ENCODE measurements at regions not wholly inside any gene's neighbourhood (a gene's known extent, or its start where the extent isn't known, plus 50 kb on each side); places are given as distances from the start of the nearest gene placed in this dataset.

DNA sequence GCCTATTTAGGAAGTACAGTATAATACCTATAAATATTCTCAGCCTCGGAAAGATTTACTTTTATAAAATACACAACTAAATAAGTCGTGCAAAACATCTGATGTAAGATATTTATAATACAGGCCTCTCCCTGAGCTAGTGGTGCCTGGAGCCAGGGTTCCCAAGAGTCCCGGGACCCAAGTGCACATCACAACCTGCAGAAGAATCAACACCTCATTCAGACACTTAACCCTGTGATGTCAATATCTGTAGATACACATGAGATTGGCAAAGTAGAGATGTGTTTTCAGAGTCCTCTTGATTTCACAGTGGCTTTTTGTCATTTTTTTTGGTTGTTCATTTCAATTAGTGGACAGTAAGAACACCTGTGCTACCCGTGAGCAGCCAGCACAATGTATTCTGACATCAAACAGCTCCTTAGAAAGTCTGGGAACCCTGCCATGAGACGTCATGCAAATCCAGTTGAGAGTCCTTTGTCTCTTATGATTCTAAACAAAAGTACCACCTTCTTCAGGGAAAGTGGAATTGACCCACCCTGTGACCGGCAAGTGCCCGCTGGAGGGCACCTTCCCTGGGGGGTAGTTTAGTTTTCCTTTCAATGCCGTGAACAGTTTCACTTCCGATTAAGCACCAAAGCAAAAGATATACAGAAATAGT, 101.6 kb downstream of the DACT2 start:
- H3K36me3 Mint-ChIP-seq (ENCODE audit: insufficient read depth in 1 of 3, low read depth in 3 of 3) = no peaks in the 10 kb centered on the region; a peak in 1 of 7 replicates
- H3K4me3 Mint-ChIP-seq = no peak overlapping the region
- Histone ChIP-seq H3K4ac (ENCODE audit: low read depth, low read length) (no peak overlapping the region), H3K27ac (ENCODE audit: insufficient read length, low read depth, low read length) (no peak overlapping the region), H4K8ac (replicated peaks; ENCODE audit: insufficient read length, low read depth, low read length) (no peak overlapping the region), H3K9ac (ENCODE audit: extremely low read depth, insufficient read length, low read length) (no peak overlapping the region), H3K4me1 (ENCODE audit: insufficient read depth, low read length) (peaks cover 3% of the 10 kb centered on the region; the same call in 1 of the 2 replicates), H3K27me3 (ENCODE audit: insufficient read depth, low read length) (no peaks in the 10 kb centered on the region), H4K5ac (ENCODE audit: insufficient read length, low read depth, low read length) (no peak overlapping the region), H3K79me1 (ENCODE audit: insufficient read depth, low read depth, low read length, poor library complexity, severe bottlenecking) (no peaks in the 10 kb centered on the region), H3K79me2 (ENCODE audit: insufficient read depth, low read length) (no peaks in the 10 kb centered on the region), H3K4me2 (ENCODE audit: insufficient read depth, insufficient read length, low read length) (no peak overlapping the region), H4K20me1 (ENCODE audit: control insufficient read depth, insufficient read depth, insufficient read length) (no peaks in the 10 kb centered on the region), H3K18ac (ENCODE audit: insufficient read length, low read depth, low read length) (no peak overlapping the region), H3K56ac (ENCODE audit: insufficient read length, low read depth, low read length) (no peak overlapping the region), H2BK15ac (ENCODE audit: low read depth, low read length) (no peak overlapping the region), H2AFZ (ENCODE audit: low read length) (no peak overlapping the region), H3K23me2 (ENCODE audit: insufficient read length, low read depth, low read length, poor library complexity, severe bottlenecking) (no peaks in the 10 kb centered on the region), H2BK20ac (ENCODE audit: low read depth, low read length, poor library complexity, severe bottlenecking) (no peak overlapping the region), H4K91ac (ENCODE audit: insufficient read length, low read depth, low read length) (no peak overlapping the region), H3T11ph (ENCODE audit: low read length) (no peak overlapping the region), H3K9me3 (ENCODE audit: control insufficient read depth, low read depth, low read length) (no peaks in the 10 kb centered on the region), H2AK5ac (ENCODE audit: insufficient read length, low read length) (no peak overlapping the region), H2BK12ac (ENCODE audit: insufficient read length, low read depth, low read length) (no peak overlapping the region), H3K14ac (ENCODE audit: insufficient read depth, low read length) (no peak overlapping the region), H2BK5ac (ENCODE audit: insufficient read length, low read length) (no peak overlapping the region), H2BK120ac (ENCODE audit: low read depth, low read length, poor library complexity, severe bottlenecking) (no peak overlapping the region), H3K23ac (ENCODE audit: insufficient read length, low read depth, low read length) (no peak overlapping the region)
- no peak overlapping the region; a peak in 1 of 7 replicates for H3K27ac Mint-ChIP-seq
- WGBS (ENCODE audit: extremely low coverage, insufficient read length, low lambda C conversion rate) = no CpG with 5 or more reads among the region's 9 CpGs
- TF ChIP-seq, protein P1, sequence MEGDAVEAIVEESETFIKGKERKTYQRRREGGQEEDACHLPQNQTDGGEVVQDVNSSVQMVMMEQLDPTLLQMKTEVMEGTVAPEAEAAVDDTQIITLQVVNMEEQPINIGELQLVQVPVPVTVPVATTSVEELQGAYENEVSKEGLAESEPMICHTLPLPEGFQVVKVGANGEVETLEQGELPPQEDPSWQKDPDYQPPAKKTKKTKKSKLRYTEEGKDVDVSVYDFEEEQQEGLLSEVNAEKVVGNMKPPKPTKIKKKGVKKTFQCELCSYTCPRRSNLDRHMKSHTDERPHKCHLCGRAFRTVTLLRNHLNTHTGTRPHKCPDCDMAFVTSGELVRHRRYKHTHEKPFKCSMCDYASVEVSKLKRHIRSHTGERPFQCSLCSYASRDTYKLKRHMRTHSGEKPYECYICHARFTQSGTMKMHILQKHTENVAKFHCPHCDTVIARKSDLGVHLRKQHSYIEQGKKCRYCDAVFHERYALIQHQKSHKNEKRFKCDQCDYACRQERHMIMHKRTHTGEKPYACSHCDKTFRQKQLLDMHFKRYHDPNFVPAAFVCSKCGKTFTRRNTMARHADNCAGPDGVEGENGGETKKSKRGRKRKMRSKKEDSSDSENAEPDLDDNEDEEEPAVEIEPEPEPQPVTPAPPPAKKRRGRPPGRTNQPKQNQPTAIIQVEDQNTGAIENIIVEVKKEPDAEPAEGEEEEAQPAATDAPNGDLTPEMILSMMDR (conservative IDR thresholded peaks at IDR 0.05) = no peak
- peaks cover 16% of the 10 kb centered on the region for H3K27me3 Mint-ChIP-seq (ENCODE audit: low read depth)
- H3K9me3 Mint-ChIP-seq = no peaks in the 10 kb centered on the region
- peaks cover 27 to 32% of the 10 kb centered on the region in 2 experiments for H3K4me1 Mint-ChIP-seq
- DNase-seq = no peak
